Endothelial cell of umbilical vein (primary cell): ENCODE measurements at regions not wholly inside any gene's neighbourhood (a gene's known extent, or its start where the extent isn't known, plus 50 kb on each side); places are given as distances from the start of the nearest gene placed in this dataset.

Experiments
- BruUV-seq: library from RNA; stranded (reverse); fragments of 400-500 nt; replicated peaks from 2 replicates; lab custom pipeline; 2021; lab: Mats Ljungman, UMichigan
- CTCF ChIA-PET: fragments of 300-600, 350-600 bp; sonication (Branson Sonifier 250); formaldehyde crosslinking; loops from one replicate; lab custom pipeline; 2021; ENCODE audit warnings: antibody characterized with exemption, inconsistent platforms; lab: Charles Lee
- POLR2A ChIA-PET: fragments of 300-600, 350-600 bp; sonication (Branson Sonifier 250); formaldehyde crosslinking; loops from one replicate; lab custom pipeline; 2021; ENCODE audit warnings: antibody characterized with exemption, inconsistent platforms; lab: Charles Lee
- DNase-seq: peaks from one replicate; pipeline ENCODE4 v3.0.0-alpha.2; 2011; ENCODE audit warnings: low read depth, low spot score
- FAIRE-seq: peaks from 2 replicates; lab custom pipeline; 2011; peaks lifted over from hg19 to GRCh38; lab: Jason Lieb, UNC
- H2AFZ ChIP-seq: 2 replicates; pipeline ENCODE4 v1.6.0; 2012; ENCODE audit warnings: low read depth, low read length, control low read depth, inconsistent platforms
- H3K27ac ChIP-seq: 2 replicates; pipeline ENCODE4 v1.5.1; 2011; ENCODE audit warnings: low read depth, mild to moderate bottlenecking, control low read depth, low read length, moderate library complexity; ENCODE audit not compliant: insufficient read depth
- H3K27me3 ChIP-seq, 2 experiments: 2 replicates each; pipeline versions ENCODE4 v1.6.0 to v1.6.1; 2011; ENCODE audit warnings: low read length in 2 of 2, mixed read lengths in 1 of 2; ENCODE audit not compliant: control insufficient read depth in 2 of 2, insufficient read depth in 2 of 2
- H3K36me3 ChIP-seq, 2 experiments: 2 replicates in 1 of 2; 3 replicates in 1 of 2; pipeline ENCODE4 v1.5.1; 2011; ENCODE audit warnings: low read length in 2 of 2, mild to moderate bottlenecking in 1 of 2, moderate library complexity in 1 of 2; ENCODE audit not compliant: control insufficient read depth in 2 of 2, insufficient read depth in 2 of 2; ENCODE audit errors: extremely low read depth in 1 of 2
- H3K4me1 ChIP-seq: 3 replicates; pipeline ENCODE4 v1.5.1; 2011; ENCODE audit warnings: mild to moderate bottlenecking, low read length; ENCODE audit not compliant: control insufficient read depth, insufficient read depth; ENCODE audit errors: extremely low read depth
- H3K4me2 ChIP-seq: 2 replicates; pipeline ENCODE4 v1.6.1; 2011; ENCODE audit warnings: low read length, control low read depth, mixed read lengths; ENCODE audit not compliant: insufficient read depth
- H3K4me3 ChIP-seq, 3 experiments: fragments of 200-600 bp in 1 of 3; sonication (generic), shearing (Covaris generic) in 1 of 3; replicated peaks in 1 of 3; 2 replicates each; pipeline ENCODE4 v1.5.1; 2011 to 2016; ENCODE audit warnings: control low read depth in 3 of 3, low read length in 3 of 3, mild to moderate bottlenecking in 2 of 3, inconsistent platforms in 1 of 3, low read depth in 1 of 3, moderate library complexity in 1 of 3; ENCODE audit not compliant: insufficient read depth in 1 of 3
- H3K79me2 ChIP-seq: 2 replicates; pipeline ENCODE4 v1.6.0; 2012; ENCODE audit warnings: low read length, inconsistent platforms; ENCODE audit not compliant: control insufficient read depth, insufficient read depth
- H3K9ac ChIP-seq: replicated peaks from 2 replicates; pipeline ENCODE3; 2011; ENCODE audit warnings: low read length, control low read depth; ENCODE audit not compliant: insufficient read depth; ENCODE audit errors: extremely low read depth
- H3K9me1 ChIP-seq: replicated peaks from 3 replicates; pipeline ENCODE4 v1.6.0; 2011; ENCODE audit warnings: mild to moderate bottlenecking, low read length; ENCODE audit not compliant: control insufficient read depth, insufficient read depth; ENCODE audit errors: extremely low read depth
- H3K9me3 ChIP-seq: replicated peaks from 2 replicates; pipeline ENCODE4 v1.5.1; 2012; ENCODE audit warnings: low read length, inconsistent platforms; ENCODE audit not compliant: control insufficient read depth, insufficient read depth
- H4K20me1 ChIP-seq: replicated peaks from 2 replicates; pipeline ENCODE3; 2011; ENCODE audit warnings: mild to moderate bottlenecking, low read length; ENCODE audit not compliant: control insufficient read depth, insufficient read depth; ENCODE audit errors: extremely low read depth
- FOS ChIP-seq: IDR thresholded peaks from 2 replicates; pipeline ENCODE4 v1.6.1; 2011; ENCODE audit warnings: mild to moderate bottlenecking, low read length, moderate library complexity, borderline replicate concordance; ENCODE audit not compliant: insufficient read depth
- GATA2 ChIP-seq: IDR thresholded peaks from 2 replicates; pipeline ENCODE4 v1.7.0; 2011; ENCODE audit warnings: low read depth, mild to moderate bottlenecking, moderate library complexity, mixed read lengths, low read length; ENCODE audit not compliant: insufficient read length, insufficient read depth
- JUN ChIP-seq: IDR thresholded peaks from 2 replicates; pipeline ENCODE4 v1.6.1; 2011; ENCODE audit warnings: borderline replicate concordance, low read depth; ENCODE audit not compliant: insufficient read length, insufficient read depth
- MYC ChIP-seq: IDR thresholded peaks from one replicate; pipeline ENCODE4 v1.6.1; 2011; ENCODE audit warnings: mild to moderate bottlenecking, low read depth, low read length
- POLR2A ChIP-seq: IDR thresholded peaks from 2 replicates; pipeline ENCODE4 v1.6.1; 2012; ENCODE audit warnings: low read depth, mild to moderate bottlenecking, control low read depth, low read length
- POLR2AphosphoS5 ChIP-seq: IDR thresholded peaks from 2 replicates; pipeline ENCODE4 v1.6.1; 2012; ENCODE audit warnings: low read depth, mild to moderate bottlenecking, control low read depth, low read length, moderate library complexity; ENCODE audit not compliant: insufficient read depth
- dilution Hi-C: fragments of 300-500 bp; cut with MboI; formaldehyde crosslinking; loops from one replicate; pipeline ENCODE4 v1.15.0; 2019; ENCODE audit warnings: low sequenced_read_pairs; ENCODE audit not compliant: extremely low pct_ligation_motif_present
- intact Hi-C: fragments of 100-400 bp; cut with micrococcal nuclease; formaldehyde crosslinking; loops from one replicate; pipeline ENCODE4 v1.10.0; 2022

DNA sequence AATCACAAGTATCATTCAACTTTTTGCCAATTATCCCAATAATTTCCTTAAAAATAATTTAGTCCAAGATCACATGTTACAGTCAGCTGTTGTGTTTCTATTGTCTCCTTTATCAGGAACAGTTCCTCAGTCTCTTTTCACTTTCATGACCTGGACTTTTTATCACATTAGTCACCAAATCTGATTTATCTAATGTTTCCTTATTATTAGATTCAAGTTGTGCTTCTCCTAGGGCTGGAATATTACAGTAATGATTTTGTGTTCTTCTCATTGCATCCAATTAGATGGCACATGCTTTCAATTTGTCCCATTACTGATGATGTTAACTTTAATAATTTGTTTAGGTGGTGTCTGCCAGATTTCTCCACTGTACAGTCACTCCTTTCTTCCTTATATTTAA is 66.3 kb upstream of the DCBLD2 start:
- Histone ChIP-seq H3K4me1 (peaks cover 65% of the 10 kb centered on the region), H4K20me1 (no peaks in the 10 kb centered on the region), H3K27ac (peak overlapping the region; percentile 69), H3K9ac (peak overlapping the region; percentile 39), H3K9me1 (no peaks in the 10 kb centered on the region), H3K4me2 (peak overlapping the region; percentile 20), H3K4me3 (no peak overlapping the region), H2AFZ (no peak overlapping the region), H3K27me3 (no peaks in the 10 kb centered on the region), H3K79me2 (no peaks in the 10 kb centered on the region), H3K9me3 (no peaks in the 10 kb centered on the region), H3K36me3 (no peaks in the 10 kb centered on the region)
- ChIA-PET CTCF (interaction anchor here (0.8 to 1.7 kb wide), 2 partner anchors 66 to 78 kb away, joined by 3 to 4 read pairs; partner anchors contain the start of gene DCBLD2), POLR2A (no interaction called here)
- peak; percentile 75 for DNase-seq
- peak; percentile 58 for FAIRE-seq
- dilution Hi-C loops (no loop called here), intact Hi-C loops (no loop called here)
- no TSS peak for BruUV-seq
- TF ChIP-seq POLR2A: no peak
- no peak for TF ChIP-seq POLR2AphosphoS5
- TF ChIP-seq JUN: peak; percentile 38
- no peak for TF ChIP-seq MYC
- TF ChIP-seq FOS: peak; percentile 43
- peak; percentile 55 for TF ChIP-seq GATA2

DNA sequence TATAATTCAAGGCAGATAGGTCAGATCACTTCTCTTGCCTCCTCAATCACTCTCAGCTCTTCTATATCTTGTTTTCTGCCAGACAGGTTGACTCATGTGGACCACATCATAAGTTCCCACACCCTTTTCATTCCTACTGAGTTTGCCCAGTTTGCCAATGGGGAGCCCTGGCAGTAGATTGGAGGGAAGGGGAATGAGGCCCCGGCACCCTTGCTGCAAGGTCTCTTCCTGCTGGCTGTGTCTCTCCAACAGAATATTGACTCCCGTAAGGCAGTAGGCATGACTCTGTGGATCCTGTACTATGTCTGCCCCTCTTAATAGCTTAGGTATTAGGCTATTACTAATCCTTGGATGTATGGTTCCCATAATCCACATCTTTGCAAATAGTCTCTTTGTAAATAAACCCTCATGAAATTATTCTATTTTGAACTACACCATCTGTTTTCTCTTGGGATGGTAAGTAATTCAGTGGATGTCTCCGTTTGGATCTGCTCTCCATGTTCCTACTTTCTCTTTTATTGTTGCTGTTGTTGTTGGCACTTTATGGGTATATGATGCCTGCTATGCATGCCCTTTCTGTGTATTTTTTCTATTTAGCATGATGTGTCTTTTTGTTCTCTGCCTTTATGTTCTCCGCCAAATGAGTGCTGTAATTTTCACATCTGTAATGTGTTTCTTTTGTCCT is 65.5 kb upstream of the DCBLD2 start:
- DNase-seq: peak; percentile 32
- no peaks in the 10 kb centered on the region for H3K36me3 ChIP-seq
- no peak overlapping the region for H3K4me3 ChIP-seq
- H3K27me3 ChIP-seq: no peaks in the 10 kb centered on the region
- peak overlapping the region; percentile 34 for H2AFZ ChIP-seq
- H3K79me2 ChIP-seq: no peaks in the 10 kb centered on the region
- no TSS peak for BruUV-seq
- no peaks in the 10 kb centered on the region for H4K20me1 ChIP-seq
- FAIRE-seq: no peak
- dilution Hi-C loops: no loop called here
- peak overlapping the region; percentile 21 for H3K4me2 ChIP-seq
- H3K9me3 ChIP-seq: no peaks in the 10 kb centered on the region
- H3K9ac ChIP-seq: no peak overlapping the region
- TF ChIP-seq MYC: no peak
- CTCF ChIA-PET: interaction anchor here (0.6 to 1.7 kb wide), 3 partner anchors 27 to 77 kb away, joined by 3 to 4 read pairs (median 3); partner anchors contain the start of gene DCBLD2
- H3K27ac ChIP-seq: peak overlapping the region; percentile 69
- POLR2A ChIA-PET: interaction anchor here (0.6 kb wide), 1 partner anchor 61 kb away, joined by 4 read pairs; no protein-coding TSS in a partner anchor
- intact Hi-C loops: no loop called here
- no peaks in the 10 kb centered on the region for H3K9me1 ChIP-seq
- peaks cover 67% of the 10 kb centered on the region for H3K4me1 ChIP-seq
